Mucosa of descending colon (tissue), 3 donors: ENCODE measurements at regions not wholly inside any gene's neighbourhood (a gene's known extent, or its start where the extent isn't known, plus 50 kb on each side); places are given as distances from the start of the nearest gene placed in this dataset.

Source experiments
- ATAC-seq: fragments of 200-7000 bp; cut with Tn5 transposase; one replicate; pipeline ENCODE4 v1.9.1; 2020; ENCODE audit warnings: mild to moderate bottlenecking, moderate library complexity
- DNase-seq, 3 donors: peaks; one replicate each; pipeline ENCODE4 v3.0.0-alpha.2; 2020
- H3K36me3 ChIP-seq: fragments of 200-600 bp; one replicate; pipeline ENCODE4 v1.8.0; 2021; ENCODE audit warnings: low read depth, mild to moderate bottlenecking
- H3K4me1 ChIP-seq: fragments of 200-600 bp; one replicate; pipeline ENCODE4 v1.8.0; 2021; ENCODE audit warnings: low read depth, mild to moderate bottlenecking
- H3K4me3 ChIP-seq: fragments of 200-600 bp; one replicate; pipeline ENCODE4 v1.8.0; 2021; ENCODE audit warnings: mild to moderate bottlenecking
- H3K9me3 ChIP-seq: fragments of 200-600 bp; one replicate; pipeline ENCODE4 v1.8.0; 2021; ENCODE audit warnings: mild to moderate bottlenecking
- intact Hi-C, 2 donors: fragments of 100-400 bp; cut with DNase I in 1 of 2; cut with micrococcal nuclease in 1 of 2; formaldehyde crosslinking; loops; one replicate each; pipeline versions ENCODE4 v1.11.0 to v1.11.1; 2022; cut with DNase I, micrococcal nuclease
- TF ChIP-seq, protein P1 (sequence below): fragments of 200-600 bp; IDR thresholded peaks from one replicate; pipeline ENCODE4 v1.8.0; 2022; ENCODE audit warnings: antibody characterized with exemption, mild to moderate bottlenecking
- donor health status: DM: no; HTN: no; CAD: no; lungs with moderate emphysema.
- donor health status: DM: no; HTN: no; CAD: no.
- donor health status: DM: no; HTN: yes; CAD: no.

DNA sequence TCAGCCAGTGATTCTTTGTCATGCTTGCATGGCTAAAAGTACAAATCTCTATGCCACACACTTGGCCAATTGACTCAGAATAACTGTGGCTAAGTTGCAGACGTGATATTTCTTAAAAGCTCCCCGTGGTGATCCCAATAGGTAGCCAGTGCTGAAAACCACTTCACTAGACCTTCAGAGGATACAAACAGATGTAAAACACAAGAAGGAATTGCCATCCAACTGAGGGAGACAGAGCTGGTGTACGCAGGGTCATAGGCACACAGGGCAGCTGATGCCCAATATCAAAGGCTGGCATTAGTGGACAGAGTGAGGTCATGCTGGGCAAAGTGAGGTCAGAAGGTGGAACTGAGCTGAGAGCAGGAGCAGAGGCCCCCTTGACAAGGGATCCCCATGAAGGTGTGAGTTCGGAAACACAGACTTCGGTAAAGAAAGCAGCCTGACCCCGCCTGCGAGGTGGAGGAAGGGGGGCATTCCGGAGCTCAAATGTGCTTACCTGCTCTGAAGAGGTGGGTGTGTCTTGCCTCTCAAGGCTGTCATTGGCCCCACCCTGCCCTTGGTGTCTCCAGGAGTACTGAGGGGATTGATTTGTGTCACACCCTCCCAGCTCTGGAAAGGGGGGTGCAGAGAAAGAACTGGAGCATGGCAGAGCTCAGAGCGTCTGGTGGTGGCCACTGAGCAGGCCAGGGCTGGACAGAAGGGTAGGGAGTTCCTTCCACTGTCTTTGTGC lies 344.9 kb upstream of the B3GAT1 start:
- DNase-seq: no peak
- ATAC-seq: no peak
- intact Hi-C loops: no loop called here
- Histone ChIP-seq H3K36me3 (no peaks in the 10 kb centered on the region), H3K4me1 (no peaks in the 10 kb centered on the region), H3K4me3 (no peak overlapping the region), H3K9me3 (no peaks in the 10 kb centered on the region)
- TF ChIP-seq, protein P1, sequence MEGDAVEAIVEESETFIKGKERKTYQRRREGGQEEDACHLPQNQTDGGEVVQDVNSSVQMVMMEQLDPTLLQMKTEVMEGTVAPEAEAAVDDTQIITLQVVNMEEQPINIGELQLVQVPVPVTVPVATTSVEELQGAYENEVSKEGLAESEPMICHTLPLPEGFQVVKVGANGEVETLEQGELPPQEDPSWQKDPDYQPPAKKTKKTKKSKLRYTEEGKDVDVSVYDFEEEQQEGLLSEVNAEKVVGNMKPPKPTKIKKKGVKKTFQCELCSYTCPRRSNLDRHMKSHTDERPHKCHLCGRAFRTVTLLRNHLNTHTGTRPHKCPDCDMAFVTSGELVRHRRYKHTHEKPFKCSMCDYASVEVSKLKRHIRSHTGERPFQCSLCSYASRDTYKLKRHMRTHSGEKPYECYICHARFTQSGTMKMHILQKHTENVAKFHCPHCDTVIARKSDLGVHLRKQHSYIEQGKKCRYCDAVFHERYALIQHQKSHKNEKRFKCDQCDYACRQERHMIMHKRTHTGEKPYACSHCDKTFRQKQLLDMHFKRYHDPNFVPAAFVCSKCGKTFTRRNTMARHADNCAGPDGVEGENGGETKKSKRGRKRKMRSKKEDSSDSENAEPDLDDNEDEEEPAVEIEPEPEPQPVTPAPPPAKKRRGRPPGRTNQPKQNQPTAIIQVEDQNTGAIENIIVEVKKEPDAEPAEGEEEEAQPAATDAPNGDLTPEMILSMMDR: no peak

DNA sequence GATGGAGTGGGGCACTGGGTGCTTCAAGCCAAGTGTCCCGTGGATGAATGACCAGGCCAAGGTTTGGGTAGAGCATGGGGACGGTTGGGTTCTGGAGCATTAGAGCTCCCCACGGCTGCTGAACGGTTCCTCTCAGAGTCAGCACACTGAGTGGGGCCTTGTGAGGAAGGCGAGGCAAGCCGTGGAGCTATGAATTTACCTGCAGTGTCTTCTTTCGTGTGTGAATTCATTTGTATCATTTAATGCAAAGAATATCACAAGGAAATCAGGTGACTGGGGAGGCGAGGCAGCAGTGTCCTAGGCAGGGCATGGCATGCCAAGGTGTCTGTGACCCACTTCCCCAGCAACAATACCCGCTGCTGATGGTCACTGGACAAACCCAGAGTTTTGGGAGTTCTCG lies 343.5 kb upstream of the B3GAT1 start:
- no peaks in the 10 kb centered on the region for H3K9me3 ChIP-seq
- intact Hi-C loops: no loop called here
- DNase-seq: no peak
- no peaks in the 10 kb centered on the region for H3K36me3 ChIP-seq
- no peak overlapping the region for H3K4me3 ChIP-seq
- TF ChIP-seq, protein P1: no peak
- H3K4me1 ChIP-seq: no peaks in the 10 kb centered on the region
- no peak for ATAC-seq

DNA sequence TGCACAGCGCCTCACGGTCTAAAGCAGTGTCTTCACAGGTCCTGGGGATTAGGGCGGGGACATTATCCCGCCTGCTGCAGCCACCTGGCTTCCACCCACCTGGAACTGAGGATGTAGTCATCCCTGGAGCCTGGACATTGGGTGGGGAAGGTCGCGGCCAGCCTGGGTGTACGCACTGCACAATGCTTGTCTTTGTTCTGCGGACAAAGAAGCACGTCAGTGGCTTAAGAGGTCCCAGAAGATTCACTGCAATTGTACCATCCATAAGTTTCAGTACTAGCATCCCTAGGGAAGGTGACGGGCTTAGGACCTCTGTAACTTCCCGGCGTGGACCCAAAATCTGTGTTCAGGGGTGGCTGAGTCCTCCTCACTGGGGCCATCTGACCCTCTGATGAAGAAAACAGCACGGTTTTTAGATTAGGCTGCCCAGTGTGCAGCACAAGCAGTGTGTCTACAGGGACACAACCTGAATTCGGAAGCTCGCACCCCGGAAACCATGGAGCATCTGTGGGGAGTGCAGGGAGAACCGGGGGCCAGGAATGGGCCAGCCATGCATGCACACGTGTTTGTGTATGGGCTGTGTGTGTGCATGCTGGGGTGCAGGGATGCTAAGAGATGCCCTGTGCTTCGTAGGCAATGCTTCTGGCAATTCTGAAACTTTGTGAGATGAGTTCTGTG lies 342.6 kb upstream of the B3GAT1 start:
- TF ChIP-seq, protein P1: no peak
- DNase-seq: no peak
- no peaks in the 10 kb centered on the region for H3K36me3 ChIP-seq
- no peaks in the 10 kb centered on the region for H3K9me3 ChIP-seq
- intact Hi-C loops: no loop called here
- no peak overlapping the region for H3K4me3 ChIP-seq
- H3K4me1 ChIP-seq: no peaks in the 10 kb centered on the region
- ATAC-seq: no peak

DNA sequence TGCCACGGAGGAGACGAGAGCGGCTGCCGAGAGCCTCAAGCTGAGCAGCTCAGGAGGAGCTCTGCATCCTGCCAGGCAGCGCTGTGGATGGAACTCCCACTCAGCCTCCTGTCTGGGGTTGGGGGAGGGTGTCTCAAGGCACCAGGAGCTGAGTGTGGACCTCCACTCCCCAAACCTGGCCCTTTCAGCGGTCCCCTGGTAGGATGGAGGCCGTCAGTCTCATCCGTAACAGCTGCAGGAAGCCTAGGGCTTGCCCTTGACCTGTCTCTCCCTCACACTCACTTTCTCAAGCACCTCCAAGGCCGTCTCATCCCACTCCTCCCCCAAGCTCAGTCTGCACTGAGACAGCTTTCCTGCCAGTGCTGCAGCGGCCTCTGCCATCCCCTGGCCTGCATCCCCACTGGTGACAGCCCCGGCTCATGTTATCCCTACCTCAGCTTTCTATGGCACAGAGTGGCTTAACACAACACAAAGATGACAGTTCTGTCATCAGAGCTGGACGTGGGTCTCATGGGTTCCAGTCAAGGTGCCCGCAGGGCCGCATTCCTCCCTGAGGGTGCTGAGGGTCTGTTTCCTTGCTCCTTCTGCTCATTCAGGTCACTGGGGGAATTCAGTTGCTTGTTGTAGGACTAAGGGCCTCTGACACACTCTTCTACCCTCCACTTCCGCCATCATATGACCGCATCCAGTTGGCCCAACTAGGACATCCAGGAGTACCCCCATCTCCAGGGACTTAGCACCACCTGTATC lies 341.9 kb upstream of the B3GAT1 start:
- TF ChIP-seq, protein P1: no peak
- Histone ChIP-seq H3K9me3 (no peaks in the 10 kb centered on the region), H3K4me3 (no peak overlapping the region), H3K36me3 (no peaks in the 10 kb centered on the region), H3K4me1 (no peaks in the 10 kb centered on the region)
- ATAC-seq (no peak), DNase-seq (no peak)
- intact Hi-C loops: no loop called here

DNA sequence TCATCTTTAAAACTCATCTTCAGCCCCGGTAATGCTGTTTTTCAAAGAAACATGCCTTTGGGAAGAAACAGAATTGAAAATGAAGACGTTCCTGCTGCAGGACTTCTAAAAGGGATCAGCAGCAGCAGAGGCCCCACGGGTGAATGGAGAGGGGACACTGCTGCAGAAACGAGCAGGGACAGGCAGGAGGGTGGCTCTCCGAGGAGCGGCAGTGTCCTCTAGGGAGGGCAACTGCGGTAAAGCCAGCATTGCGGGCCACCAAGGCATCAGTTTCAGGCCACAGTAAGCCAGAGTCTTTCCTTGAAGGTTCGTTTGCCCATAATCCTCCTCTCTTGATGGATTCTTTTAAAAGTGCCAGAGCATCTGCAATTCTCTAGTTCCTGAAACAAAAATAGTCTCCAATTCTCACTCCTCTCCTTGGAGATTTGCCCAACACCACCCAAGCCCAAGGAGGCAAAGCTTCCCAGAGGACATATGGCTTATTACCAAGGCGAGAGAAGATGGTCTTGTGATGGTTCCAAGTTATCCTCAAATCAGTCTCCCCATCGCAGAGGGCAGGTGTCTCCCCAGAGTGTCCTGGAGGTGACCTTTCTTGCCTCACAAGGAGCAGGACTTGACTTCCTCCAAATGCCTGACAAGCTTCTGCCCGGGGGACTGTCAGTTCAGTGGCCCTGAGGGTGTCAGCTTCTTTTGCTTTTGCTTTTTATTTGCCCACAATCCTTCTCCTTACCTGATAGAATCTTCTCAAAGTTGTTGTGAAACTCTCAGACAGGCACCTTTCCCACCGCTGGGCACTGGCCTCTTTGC lies 341.1 kb upstream of the B3GAT1 start:
- no peak for DNase-seq
- H3K9me3 ChIP-seq: no peaks in the 10 kb centered on the region
- no peak for ATAC-seq
- no peaks in the 10 kb centered on the region for H3K36me3 ChIP-seq
- no peak overlapping the region for H3K4me3 ChIP-seq
- intact Hi-C loops: no loop called here
- TF ChIP-seq, protein P1: no peak
- no peaks in the 10 kb centered on the region for H3K4me1 ChIP-seq
